ENCODE measurements at regions not wholly inside any gene's neighbourhood (a gene's known extent, or its start where the extent isn't known, plus 50 kb on each side); places are given as distances from the start of the nearest gene placed in this dataset.
A peak's percentile ranks its signal among the peaks of the same experiment; 100 is the strongest.
"Not testable (repeated sequence)": the region's sequence is repeated elsewhere in the genome, so short reads cannot be mapped to it uniquely, and the experiment has no call there.

GRCh38 chr10:29816801-29817558, 182.2 kb upstream of the SVIL start:
- no peak for DNase-seq (ENCODE audit: low spot score)
- intact Hi-C loops (cut with micrococcal nuclease), result no loop called here
- no peak overlapping the region for H3K27ac Mint-ChIP-seq
- no peaks in the 10 kb centered on the region for H3K36me3 Mint-ChIP-seq (ENCODE audit: low read depth)
- H3K4me3 Mint-ChIP-seq (ENCODE audit: low read depth), result no peak overlapping the region
- H3K27me3 Mint-ChIP-seq (ENCODE audit: low read depth), result peaks cover 8% of the 10 kb centered on the region
- no peaks in the 10 kb centered on the region for H3K9me3 Mint-ChIP-seq
- peaks cover 5% of the 10 kb centered on the region for H3K4me1 Mint-ChIP-seq (ENCODE audit: low read depth)

- intact Hi-C loops (cut with micrococcal nuclease), result no loop called here
- H3K27me3 Mint-ChIP-seq (ENCODE audit: low read depth), result peaks cover 8% of the 10 kb centered on the region
- no peaks in the 10 kb centered on the region for H3K36me3 Mint-ChIP-seq (ENCODE audit: low read depth)
- H3K4me1 Mint-ChIP-seq (ENCODE audit: low read depth), result peaks cover 19% of the 10 kb centered on the region
- H3K27ac Mint-ChIP-seq, result no peak overlapping the region
- DNase-seq (ENCODE audit: low spot score), result no peak
- no peak overlapping the region for H3K4me3 Mint-ChIP-seq (ENCODE audit: low read depth)
- peaks cover 2% of the 10 kb centered on the region for H3K9me3 Mint-ChIP-seq
These were observed 180.8 kb upstream of the SVIL start for GRCh38 chr10:29815572-29815971.

- no peak overlapping the region for H3K4me3 Mint-ChIP-seq (ENCODE audit: low read depth)
- intact Hi-C loops (cut with micrococcal nuclease), result no loop called here
- peaks cover 7% of the 10 kb centered on the region for H3K27me3 Mint-ChIP-seq (ENCODE audit: low read depth)
- peak overlapping the region; percentile 40 for H3K27ac Mint-ChIP-seq
- H3K9me3 Mint-ChIP-seq, result peaks cover 12% of the 10 kb centered on the region
- no peaks in the 10 kb centered on the region for H3K36me3 Mint-ChIP-seq (ENCODE audit: low read depth)
- DNase-seq (ENCODE audit: low spot score), result peak; percentile 51
- peaks cover 25% of the 10 kb centered on the region for H3K4me1 Mint-ChIP-seq (ENCODE audit: low read depth)
These were observed 177.1 kb upstream of the SVIL start for GRCh38 chr10:29811751-29812427.

- Mint-ChIP-seq H3K27me3 (ENCODE audit: low read depth) (peaks cover 10% of the 10 kb centered on the region), H3K4me1 (ENCODE audit: low read depth) (peaks cover 25% of the 10 kb centered on the region), H3K36me3 (ENCODE audit: low read depth) (no peaks in the 10 kb centered on the region), H3K9me3 (peaks cover 12% of the 10 kb centered on the region), H3K4me3 (ENCODE audit: low read depth) (no peak overlapping the region), H3K27ac (no peak overlapping the region)
- intact Hi-C loops (cut with micrococcal nuclease), result no loop called here
- no peak for DNase-seq (ENCODE audit: low spot score)
These were observed 176.0 kb upstream of the SVIL start for GRCh38 chr10:29810816-29811215.

GRCh38 chr10:29810231-29810630, 175.5 kb upstream of the SVIL start:
- H3K4me3 Mint-ChIP-seq (ENCODE audit: low read depth); H3K36me3 Mint-ChIP-seq (ENCODE audit: low read depth); intact Hi-C loops (cut with micrococcal nuclease); H3K27ac Mint-ChIP-seq; DNase-seq (ENCODE audit: low spot score); H3K27me3 Mint-ChIP-seq (ENCODE audit: low read depth): not testable (repeated sequence)
- Mint-ChIP-seq H3K4me1 (ENCODE audit: low read depth) (peaks cover 25% of the 10 kb centered on the region), H3K9me3 (peaks cover 14% of the 10 kb centered on the region)

GRCh38 chr10:29809383-29809782, 174.6 kb upstream of the SVIL start:
- intact Hi-C loops (cut with micrococcal nuclease), result no loop called here
- no peaks in the 10 kb centered on the region for H3K36me3 Mint-ChIP-seq (ENCODE audit: low read depth)
- peaks cover 20% of the 10 kb centered on the region for H3K9me3 Mint-ChIP-seq
- H3K27ac Mint-ChIP-seq, result no peak overlapping the region
- H3K27me3 Mint-ChIP-seq (ENCODE audit: low read depth), result peaks cover 8% of the 10 kb centered on the region
- H3K4me1 Mint-ChIP-seq (ENCODE audit: low read depth), result peaks cover 25% of the 10 kb centered on the region
- no peak for DNase-seq (ENCODE audit: low spot score)
- no peak overlapping the region for H3K4me3 Mint-ChIP-seq (ENCODE audit: low read depth)

GRCh38 chr10:29807163-29807806, 172.5 kb upstream of the SVIL start:
- DNase-seq (ENCODE audit: low spot score), result no peak
- H3K4me3 Mint-ChIP-seq (ENCODE audit: low read depth), result no peak overlapping the region
- peaks cover 20% of the 10 kb centered on the region for H3K9me3 Mint-ChIP-seq
- H3K36me3 Mint-ChIP-seq (ENCODE audit: low read depth), result no peaks in the 10 kb centered on the region
- H3K27ac Mint-ChIP-seq, result no peak overlapping the region
- intact Hi-C loops (cut with micrococcal nuclease), result no loop called here
- peaks cover 8% of the 10 kb centered on the region for H3K27me3 Mint-ChIP-seq (ENCODE audit: low read depth)
- H3K4me1 Mint-ChIP-seq (ENCODE audit: low read depth), result peaks cover 28% of the 10 kb centered on the region

- no peak overlapping the region for H3K4me3 Mint-ChIP-seq (ENCODE audit: low read depth)
- no peaks in the 10 kb centered on the region for H3K36me3 Mint-ChIP-seq (ENCODE audit: low read depth)
- no peak for DNase-seq (ENCODE audit: low spot score)
- intact Hi-C loops (cut with micrococcal nuclease), result no loop called here
- H3K4me1 Mint-ChIP-seq (ENCODE audit: low read depth), result peaks cover 19% of the 10 kb centered on the region
- H3K27ac Mint-ChIP-seq, result no peak overlapping the region
- H3K27me3 Mint-ChIP-seq (ENCODE audit: low read depth), result peaks cover 8% of the 10 kb centered on the region
- H3K9me3 Mint-ChIP-seq, result peaks cover 20% of the 10 kb centered on the region
These were observed 171.6 kb upstream of the SVIL start for GRCh38 chr10:29806350-29806788.

GRCh38 chr10:29805134-29805723, 170.5 kb upstream of the SVIL start:
- Mint-ChIP-seq H3K4me3 (ENCODE audit: low read depth) (no peak overlapping the region), H3K9me3 (peaks cover 14% of the 10 kb centered on the region), H3K4me1 (ENCODE audit: low read depth) (peaks cover 8% of the 10 kb centered on the region), H3K27me3 (ENCODE audit: low read depth) (peaks cover 8% of the 10 kb centered on the region), H3K27ac (no peak overlapping the region), H3K36me3 (ENCODE audit: low read depth) (no peaks in the 10 kb centered on the region)
- DNase-seq (ENCODE audit: low spot score), result no peak
- intact Hi-C loops (cut with micrococcal nuclease), result no loop called here

- Mint-ChIP-seq H3K4me3 (ENCODE audit: low read depth) (no peak overlapping the region), H3K27ac (no peak overlapping the region), H3K36me3 (ENCODE audit: low read depth) (no peaks in the 10 kb centered on the region), H3K9me3 (peaks cover 9% of the 10 kb centered on the region), H3K27me3 (ENCODE audit: low read depth) (peaks cover 8% of the 10 kb centered on the region), H3K4me1 (ENCODE audit: low read depth) (peaks cover 6% of the 10 kb centered on the region)
- no peak for DNase-seq (ENCODE audit: low spot score)
- intact Hi-C loops (cut with micrococcal nuclease), result no loop called here
These were observed 169.5 kb upstream of the SVIL start for GRCh38 chr10:29804025-29804852.

- DNase-seq (ENCODE audit: low spot score), result no peak
- Mint-ChIP-seq H3K27me3 (ENCODE audit: low read depth) (peaks cover 5% of the 10 kb centered on the region), H3K4me3 (ENCODE audit: low read depth) (no peak overlapping the region), H3K4me1 (ENCODE audit: low read depth) (peaks cover 6% of the 10 kb centered on the region), H3K27ac (no peak overlapping the region), H3K36me3 (ENCODE audit: low read depth) (no peaks in the 10 kb centered on the region), H3K9me3 (peaks cover 9% of the 10 kb centered on the region)
- intact Hi-C loops (cut with micrococcal nuclease), result no loop called here
These were observed 167.4 kb upstream of the SVIL start for GRCh38 chr10:29802171-29802570.

GRCh38 chr10:29798921-29799690, 164.3 kb upstream of the SVIL start:
- intact Hi-C loops (cut with micrococcal nuclease), result no loop called here
- Mint-ChIP-seq H3K36me3 (ENCODE audit: low read depth) (no peaks in the 10 kb centered on the region), H3K27ac (no peak overlapping the region), H3K4me3 (ENCODE audit: low read depth) (no peak overlapping the region), H3K4me1 (ENCODE audit: low read depth) (peaks cover 3% of the 10 kb centered on the region), H3K27me3 (ENCODE audit: low read depth) (no peaks in the 10 kb centered on the region), H3K9me3 (no peaks in the 10 kb centered on the region)
- DNase-seq (ENCODE audit: low spot score), result no peak
